ENCODE measurements at regions not wholly inside any gene's neighbourhood (a gene's known extent, or its start where the extent isn't known, plus 50 kb on each side); places are given as distances from the start of the nearest gene placed in this dataset.

- no CpG with 5 or more reads among the region's 1 CpG for WGBS (ENCODE audit: insufficient coverage)
- Histone ChIP-seq H3K36me3 (ENCODE audit: control insufficient read depth in 2 of 2, extremely low read depth in 1 of 2, insufficient read depth in 1 of 2, low read length in 1 of 2) (no peaks in the 10 kb centered on the region), H3K9me3 (no peaks in the 10 kb centered on the region), H3K4me3 (ENCODE audit: control insufficient read depth in 1 of 2, extremely low read depth in 1 of 2, low read length in 1 of 2) (no peak overlapping the region), H3K27me3 (replicated peaks in 1 of 2; ENCODE audit: control insufficient read depth in 2 of 2, extremely low read depth in 1 of 2, insufficient read depth in 2 of 2, low read length in 1 of 2) (no peaks in the 10 kb centered on the region), H3K27ac (ENCODE audit: low read length) (no peak overlapping the region), H3K4me1 (ENCODE audit: control insufficient read depth in 1 of 2, extremely low read depth in 1 of 2, insufficient read depth in 2 of 2, low read length in 2 of 2) (no peaks in the 10 kb centered on the region)
- no peak overlapping the region for H3K27ac Mint-ChIP-seq
- DNase-seq (peak in 2 of 35 experiments; percentile 3 to 8), ATAC-seq (replicated peaks in 1 of 4) (no peak)
- H3K27me3 Mint-ChIP-seq = peaks cover 3 to 4% of the 10 kb centered on the region in 2 donors
- POLR2A ChIA-PET = interaction anchor here in 1 of 2 donors (0.5 kb wide), 1 partner anchor 1258 kb away, joined by 4 read pairs; no protein-coding TSS in a partner anchor
- CTCF ChIA-PET = no interaction called here
- H3K4me3 Mint-ChIP-seq = no peak overlapping the region
- no peaks in the 10 kb centered on the region for H3K36me3 Mint-ChIP-seq
- no peaks in the 10 kb centered on the region for H3K4me1 Mint-ChIP-seq
- H3K9me3 Mint-ChIP-seq = peaks cover 0 to 3% (median 3%) of the 10 kb centered on the region in 3 donors
Measured at GRCh38 chr9:79155308-79155707, 416.5 kb upstream of the TLE4 start.

- Mint-ChIP-seq H3K4me1 (peaks cover 0 to 12% (median 9%) of the 10 kb centered on the region in 3 donors), H3K9me3 (no peaks in the 10 kb centered on the region), H3K4me3 (no peak overlapping the region), H3K36me3 (no peaks in the 10 kb centered on the region), H3K27me3 (peaks cover 0 to 2% of the 10 kb centered on the region in 2 donors), H3K27ac (no peak overlapping the region)
- CTCF ChIA-PET = no interaction called here
- DNase-seq (no peak), ATAC-seq (replicated peaks in 1 of 4) (no peak)
- H3K27ac ChIP-seq (ENCODE audit: low read length) = no peak overlapping the region
- no peaks in the 10 kb centered on the region for H3K36me3 ChIP-seq (ENCODE audit: control insufficient read depth in 2 of 2, extremely low read depth in 1 of 2, insufficient read depth in 1 of 2, low read length in 1 of 2)
- H3K27me3 ChIP-seq (replicated peaks in 1 of 2; ENCODE audit: control insufficient read depth in 2 of 2, extremely low read depth in 1 of 2, insufficient read depth in 2 of 2, low read length in 1 of 2) = no peaks in the 10 kb centered on the region
- no peaks in the 10 kb centered on the region for H3K9me3 ChIP-seq
- WGBS (ENCODE audit: insufficient coverage) = 78% methylated on average over 2 of the region's 2 CpGs
- POLR2A ChIA-PET = no interaction called here
- no peaks in the 10 kb centered on the region for H3K4me1 ChIP-seq (ENCODE audit: control insufficient read depth in 1 of 2, extremely low read depth in 1 of 2, insufficient read depth in 2 of 2, low read length in 2 of 2)
- no peak overlapping the region for H3K4me3 ChIP-seq (ENCODE audit: control insufficient read depth in 1 of 2, extremely low read depth in 1 of 2, low read length in 1 of 2)
Measured at GRCh38 chr9:79163544-79163943, 408.2 kb upstream of the TLE4 start.

- no peak for ATAC-seq (replicated peaks in 1 of 4)
- Mint-ChIP-seq H3K4me3 (no peak overlapping the region), H3K9me3 (no peaks in the 10 kb centered on the region), H3K36me3 (no peaks in the 10 kb centered on the region), H3K27me3 (peaks cover 0 to 2% of the 10 kb centered on the region in 2 donors), H3K4me1 (peaks cover 0 to 12% (median 9%) of the 10 kb centered on the region in 3 donors), H3K27ac (no peak overlapping the region)
- no peaks in the 10 kb centered on the region for H3K9me3 ChIP-seq
- H3K36me3 ChIP-seq (ENCODE audit: control insufficient read depth in 2 of 2, extremely low read depth in 1 of 2, insufficient read depth in 1 of 2, low read length in 1 of 2) = no peaks in the 10 kb centered on the region
- 80% methylated on average over 1 of the region's 4 CpGs for WGBS (ENCODE audit: insufficient coverage)
- no peaks in the 10 kb centered on the region for H3K27me3 ChIP-seq (replicated peaks in 1 of 2; ENCODE audit: control insufficient read depth in 2 of 2, extremely low read depth in 1 of 2, insufficient read depth in 2 of 2, low read length in 1 of 2)
- H3K27ac ChIP-seq (ENCODE audit: low read length) = no peak overlapping the region
- H3K4me3 ChIP-seq (ENCODE audit: control insufficient read depth in 1 of 2, extremely low read depth in 1 of 2, low read length in 1 of 2) = no peak overlapping the region
- ChIA-PET CTCF (no interaction called here), POLR2A (no interaction called here)
- DNase-seq = no peak
- no peaks in the 10 kb centered on the region for H3K4me1 ChIP-seq (ENCODE audit: control insufficient read depth in 1 of 2, extremely low read depth in 1 of 2, insufficient read depth in 2 of 2, low read length in 2 of 2)
Measured at GRCh38 chr9:79164406-79164805, 407.4 kb upstream of the TLE4 start.

GRCh38 chr9:79165020-79165780 is 406.6 kb upstream of the TLE4 start:
- CTCF ChIA-PET = no interaction called here
- Histone ChIP-seq H3K9me3 (no peaks in the 10 kb centered on the region), H3K27me3 (replicated peaks in 1 of 2; ENCODE audit: control insufficient read depth in 2 of 2, extremely low read depth in 1 of 2, insufficient read depth in 2 of 2, low read length in 1 of 2) (no peaks in the 10 kb centered on the region), H3K4me1 (ENCODE audit: control insufficient read depth in 1 of 2, extremely low read depth in 1 of 2, insufficient read depth in 2 of 2, low read length in 2 of 2) (no peaks in the 10 kb centered on the region), H3K36me3 (ENCODE audit: control insufficient read depth in 2 of 2, extremely low read depth in 1 of 2, insufficient read depth in 1 of 2, low read length in 1 of 2) (no peaks in the 10 kb centered on the region), H3K4me3 (ENCODE audit: control insufficient read depth in 1 of 2, extremely low read depth in 1 of 2, low read length in 1 of 2) (no peak overlapping the region), H3K27ac (ENCODE audit: low read length) (no peak overlapping the region)
- H3K36me3 Mint-ChIP-seq = no peaks in the 10 kb centered on the region
- peaks cover 0 to 12% (median 9%) of the 10 kb centered on the region in 3 donors for H3K4me1 Mint-ChIP-seq
- no peak overlapping the region for H3K27ac Mint-ChIP-seq
- H3K27me3 Mint-ChIP-seq = peaks cover 0 to 2% of the 10 kb centered on the region in 2 donors
- DNase-seq (no peak), ATAC-seq (replicated peaks in 1 of 4) (no peak)
- no peaks in the 10 kb centered on the region for H3K9me3 Mint-ChIP-seq
- POLR2A ChIA-PET = no interaction called here
- H3K4me3 Mint-ChIP-seq = no peak overlapping the region
- 100% methylated on average over 2 of the region's 5 CpGs for WGBS (ENCODE audit: insufficient coverage)

- H3K27ac Mint-ChIP-seq = no peak overlapping the region
- no peaks in the 10 kb centered on the region for H3K36me3 Mint-ChIP-seq
- ATAC-seq (replicated peaks in 1 of 4) = no peak
- no peaks in the 10 kb centered on the region for H3K9me3 ChIP-seq
- H3K27ac ChIP-seq (ENCODE audit: low read length) = no peak overlapping the region
- H3K36me3 ChIP-seq (ENCODE audit: control insufficient read depth in 2 of 2, extremely low read depth in 1 of 2, insufficient read depth in 1 of 2, low read length in 1 of 2) = no peaks in the 10 kb centered on the region
- H3K4me1 ChIP-seq (ENCODE audit: control insufficient read depth in 1 of 2, extremely low read depth in 1 of 2, insufficient read depth in 2 of 2, low read length in 2 of 2) = no peaks in the 10 kb centered on the region
- H3K4me1 Mint-ChIP-seq = peaks cover 0 to 12% (median 9%) of the 10 kb centered on the region in 3 donors
- ChIA-PET POLR2A (no interaction called here), CTCF (no interaction called here)
- no peak overlapping the region for H3K4me3 Mint-ChIP-seq
- peaks cover 0 to 2% of the 10 kb centered on the region in 2 donors for H3K27me3 Mint-ChIP-seq
- H3K4me3 ChIP-seq (ENCODE audit: control insufficient read depth in 1 of 2, extremely low read depth in 1 of 2, low read length in 1 of 2) = no peak overlapping the region
- WGBS (ENCODE audit: insufficient coverage) = 33% methylated on average over 1 of the region's 3 CpGs
- no peaks in the 10 kb centered on the region for H3K27me3 ChIP-seq (replicated peaks in 1 of 2; ENCODE audit: control insufficient read depth in 2 of 2, extremely low read depth in 1 of 2, insufficient read depth in 2 of 2, low read length in 1 of 2)
- DNase-seq = no peak
- no peaks in the 10 kb centered on the region for H3K9me3 Mint-ChIP-seq
Measured at GRCh38 chr9:79166005-79166404, 405.8 kb upstream of the TLE4 start.

- no peaks in the 10 kb centered on the region for H3K36me3 Mint-ChIP-seq
- WGBS (ENCODE audit: insufficient coverage) = no CpG with 5 or more reads among the region's 1 CpG
- ChIA-PET CTCF (no interaction called here), POLR2A (no interaction called here)
- no peak overlapping the region for H3K4me3 Mint-ChIP-seq
- no peak overlapping the region for H3K4me3 ChIP-seq (ENCODE audit: control insufficient read depth in 1 of 2, extremely low read depth in 1 of 2, low read length in 1 of 2)
- H3K9me3 ChIP-seq = no peaks in the 10 kb centered on the region
- H3K4me1 ChIP-seq (ENCODE audit: control insufficient read depth in 1 of 2, extremely low read depth in 1 of 2, insufficient read depth in 2 of 2, low read length in 2 of 2) = no peaks in the 10 kb centered on the region
- ATAC-seq (replicated peaks in 1 of 4) (no peak), DNase-seq (no peak)
- no peak overlapping the region for H3K27ac ChIP-seq (ENCODE audit: low read length)
- no peaks in the 10 kb centered on the region for H3K36me3 ChIP-seq (ENCODE audit: control insufficient read depth in 2 of 2, extremely low read depth in 1 of 2, insufficient read depth in 1 of 2, low read length in 1 of 2)
- no peak overlapping the region for H3K27ac Mint-ChIP-seq
- no peaks in the 10 kb centered on the region for H3K9me3 Mint-ChIP-seq
- H3K4me1 Mint-ChIP-seq = no peaks in the 10 kb centered on the region
- peaks cover 2 to 7% of the 10 kb centered on the region in 2 donors for H3K27me3 Mint-ChIP-seq
- H3K27me3 ChIP-seq (replicated peaks in 1 of 2; ENCODE audit: control insufficient read depth in 2 of 2, extremely low read depth in 1 of 2, insufficient read depth in 2 of 2, low read length in 1 of 2) = no peaks in the 10 kb centered on the region
Measured at GRCh38 chr9:79170643-79171042, 401.1 kb upstream of the TLE4 start.

Data from T-cell (primary cell).